GM18951 (cell line): ENCODE measurements at regions not wholly inside any gene's neighbourhood (a gene's known extent, or its start where the extent isn't known, plus 50 kb on each side); places are given as distances from the start of the nearest gene placed in this dataset.

ENCODE experiments used
- POLR2A ChIP-seq: IDR thresholded peaks from 4 replicates; pipeline ENCODE4 v1.6.1; 2011; ENCODE audit warnings: mild to moderate bottlenecking; ENCODE audit not compliant: insufficient read length, insufficient read depth; ENCODE audit errors: extremely low read depth
- in situ Hi-C: fragments of 300-500 bp; cut with MboI; formaldehyde crosslinking; loops from one replicate; pipeline ENCODE4 v1.12.0; 2022; ENCODE audit warnings: low sequenced_read_pairs, mixed read lengths, inconsistent platforms; ENCODE audit not compliant: unreplicated experiment

- in situ Hi-C loops: no loop called here
- TF ChIP-seq POLR2A: no peak
Observed at GRCh38 chr10:132115732-132116131, 50.0 kb downstream of the JAKMIP3 start.

GRCh38 chr10:132117146-132117545, 51.4 kb downstream of the JAKMIP3 start:
- in situ Hi-C loops: no loop called here

GRCh38 chr10:132117636-132118190, 52.0 kb downstream of the JAKMIP3 start:
- TF ChIP-seq POLR2A: no peak
- in situ Hi-C loops: no loop called here

More at GRCh38 chr10:132117146-132117545, 51.4 kb downstream of the JAKMIP3 start:
- no peak for TF ChIP-seq POLR2A

GRCh38 chr10:132118366-132118765, 52.6 kb downstream of the JAKMIP3 start:
- no peak for TF ChIP-seq POLR2A
- in situ Hi-C loops: no loop called here

- TF ChIP-seq POLR2A: no peak
- in situ Hi-C loops: no loop called here
Observed at GRCh38 chr10:132120200-132120599, 54.5 kb downstream of the JAKMIP3 start.

- no peak for TF ChIP-seq POLR2A
- in situ Hi-C loops: no loop called here
Observed at GRCh38 chr10:132120734-132121510, 55.2 kb downstream of the JAKMIP3 start.

GRCh38 chr10:132121511-132121830, 55.7 kb downstream of the JAKMIP3 start:
- TF ChIP-seq POLR2A: no peak
- in situ Hi-C loops: no loop called here

GRCh38 chr10:132122097-132122861, 56.5 kb downstream of the JAKMIP3 start:
- no peak for TF ChIP-seq POLR2A
- in situ Hi-C loops: no loop called here

- in situ Hi-C loops: no loop called here
- TF ChIP-seq POLR2A: no peak
Observed at GRCh38 chr10:132122939-132123445, 57.2 kb downstream of the JAKMIP3 start.

GRCh38 chr10:132123606-132124005, 57.9 kb downstream of the JAKMIP3 start:
- TF ChIP-seq POLR2A: no peak
- in situ Hi-C loops: no loop called here

GRCh38 chr10:132124201-132124920, 58.6 kb downstream of the JAKMIP3 start:
- TF ChIP-seq POLR2A: no peak
- in situ Hi-C loops: no loop called here

- TF ChIP-seq POLR2A: no peak
- in situ Hi-C loops: loop anchor here (25.0 kb wide), 1 partner anchor 242 kb away; no protein-coding TSS in a partner anchor
Observed at GRCh38 chr10:132129431-132129830, 57.3 kb upstream of the DPYSL4 start.

- in situ Hi-C loops: loop anchor here (25.0 kb wide), 1 partner anchor 243 kb away; no protein-coding TSS in a partner anchor
- TF ChIP-seq POLR2A: no peak
Observed at GRCh38 chr10:132130286-132131265, 56.2 kb upstream of the DPYSL4 start.
